NCI-H748 treated with DMSO at 0.1 percent for 48 hours (cell line): ENCODE measurements at regions not wholly inside any gene's neighbourhood (a gene's known extent, or its start where the extent isn't known, plus 50 kb on each side); places are given as distances from the start of the nearest gene placed in this dataset.
A peak's percentile ranks its signal among the peaks of the same experiment; 100 is the strongest.

Source experiments
- DNase-seq: peaks from one replicate; lab custom pipeline; 2025; lab: John Stamatoyannopoulos, UW

DNA sequence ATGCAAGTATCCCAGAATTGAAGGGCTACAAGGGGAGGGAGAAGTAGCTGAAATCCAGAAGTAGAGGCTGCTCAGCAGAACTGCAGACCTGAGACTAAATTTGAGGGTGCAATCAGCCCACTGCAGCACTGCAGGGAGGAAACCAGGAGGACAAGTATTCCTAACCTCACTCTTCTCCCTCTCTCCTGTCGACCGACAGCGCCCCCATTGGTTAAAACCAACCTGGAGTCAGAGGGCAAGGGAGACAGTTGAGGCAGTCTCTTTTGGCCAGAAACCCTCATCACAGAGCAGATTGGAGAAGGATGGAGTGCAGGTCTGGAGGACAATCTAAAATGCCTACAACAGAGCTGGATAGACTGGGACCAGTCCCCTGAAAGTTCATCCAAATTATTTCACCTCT is 768.9 kb upstream of the KLHL29 start:
- no peak for DNase-seq

DNA sequence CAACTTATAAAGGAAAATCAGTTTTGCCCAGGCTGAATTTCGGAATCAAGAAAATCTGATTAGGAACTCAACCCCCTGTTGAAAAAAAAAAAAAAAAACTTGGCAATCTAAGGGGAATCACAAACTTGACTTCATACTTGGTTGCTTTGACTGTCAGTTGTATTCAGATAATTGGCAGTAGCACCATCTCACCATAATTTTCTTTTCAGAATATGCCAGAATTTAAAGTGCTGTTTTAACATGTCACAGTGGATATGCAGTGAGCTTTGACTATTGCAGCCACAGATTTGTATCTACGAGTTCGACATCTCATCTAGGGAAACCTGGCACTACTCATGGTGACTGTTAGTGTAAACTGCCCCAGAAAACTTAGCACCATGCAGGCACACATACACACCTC is 761.4 kb upstream of the KLHL29 start:
- DNase-seq: no peak

DNA sequence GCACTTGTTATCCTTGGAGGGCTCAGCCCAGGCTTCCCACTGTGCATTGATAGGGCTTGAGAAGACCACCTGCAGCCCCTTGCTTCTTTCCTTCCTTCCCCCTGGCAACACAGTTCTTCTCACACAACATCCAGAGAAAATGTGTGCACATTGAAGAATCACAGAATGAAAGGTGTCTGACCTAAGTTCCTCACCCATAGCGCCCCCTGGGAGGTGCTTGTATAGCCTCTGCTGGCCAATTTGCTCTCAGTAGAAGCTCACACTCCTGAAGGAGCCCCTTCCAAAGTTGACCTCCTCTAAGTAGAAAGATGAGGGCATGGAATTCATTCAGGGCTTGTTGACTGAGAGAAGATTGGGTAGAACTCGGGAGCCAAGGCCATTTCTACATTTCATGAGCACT is 758.4 kb upstream of the KLHL29 start:
- no peak for DNase-seq

DNA sequence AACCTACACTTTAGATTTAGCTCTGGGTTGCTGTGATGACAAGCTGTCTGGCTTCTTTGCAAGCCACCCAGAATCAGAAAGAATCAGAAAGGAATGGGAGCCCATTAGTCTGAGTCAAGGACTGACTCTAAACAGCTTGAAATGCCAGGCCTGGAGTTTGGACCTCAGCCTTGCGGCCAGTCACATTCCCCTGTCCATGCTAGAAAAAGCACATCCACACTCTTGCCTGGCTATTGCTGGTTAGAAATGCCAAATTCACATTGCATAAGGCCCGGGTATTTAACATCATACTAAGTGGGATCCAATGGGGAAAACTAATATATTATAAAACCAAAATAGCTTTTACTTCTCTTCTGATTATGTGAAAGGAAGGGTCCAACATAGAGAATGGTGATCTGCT is 756.8 kb upstream of the KLHL29 start:
- no peak for DNase-seq

DNA sequence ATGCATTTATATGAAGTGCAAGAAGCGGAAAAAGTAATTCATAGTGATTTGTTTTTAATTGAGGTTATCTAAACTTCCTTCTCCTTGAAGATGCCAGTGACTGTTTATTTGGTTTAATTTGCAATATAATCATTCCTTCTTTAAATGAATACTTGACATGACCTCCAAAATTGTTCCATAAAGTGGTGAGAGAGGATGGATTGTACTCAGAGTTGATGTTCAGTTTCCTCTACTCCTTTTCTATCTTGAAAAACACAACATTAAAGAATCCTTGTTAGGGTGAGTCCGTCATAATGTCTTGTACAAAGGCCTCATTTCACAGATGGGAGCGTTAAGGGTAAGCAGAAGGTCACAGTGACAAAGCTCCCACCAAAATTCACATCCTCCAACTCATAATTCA is 756.1 kb upstream of the KLHL29 start:
- no peak for DNase-seq

DNA sequence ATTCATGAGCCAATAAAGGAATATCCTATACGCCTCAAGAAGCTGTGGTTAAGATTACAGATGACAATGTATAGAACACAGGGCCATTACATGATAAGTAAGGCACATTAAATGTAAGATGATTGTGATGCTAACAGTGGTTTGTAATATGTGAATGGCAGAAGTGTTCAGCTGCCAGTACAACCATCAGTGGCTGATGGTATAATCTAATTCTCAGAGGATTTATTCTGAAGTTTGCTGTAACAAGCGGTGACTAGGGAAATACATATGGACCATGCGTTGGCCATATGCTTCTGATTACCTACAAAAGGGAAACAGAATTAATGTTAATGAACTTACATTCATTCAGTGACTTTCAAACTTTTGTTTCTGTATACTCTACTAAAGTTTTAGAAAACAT is 750.8 kb upstream of the KLHL29 start:
- DNase-seq: no peak

DNA sequence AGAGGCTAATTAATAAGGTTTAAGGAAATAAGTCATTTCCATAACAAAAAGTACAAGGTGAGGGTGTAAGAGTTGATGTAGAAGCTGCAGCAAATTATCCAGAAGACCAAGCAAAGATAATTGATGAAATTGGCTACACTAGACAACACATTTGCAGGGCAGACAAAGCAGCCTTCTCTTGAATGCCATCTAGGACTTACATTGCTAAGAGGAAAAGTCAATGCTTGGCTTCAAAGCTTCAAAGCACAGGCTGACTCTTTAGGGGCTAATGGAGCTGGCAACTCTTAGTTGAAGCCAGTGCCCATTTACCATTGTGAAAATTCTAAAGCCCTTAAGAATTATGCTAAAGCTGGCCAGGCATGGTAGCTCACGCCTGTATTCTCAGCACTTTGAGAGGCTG is 728.6 kb upstream of the KLHL29 start:
- no peak for DNase-seq

DNA sequence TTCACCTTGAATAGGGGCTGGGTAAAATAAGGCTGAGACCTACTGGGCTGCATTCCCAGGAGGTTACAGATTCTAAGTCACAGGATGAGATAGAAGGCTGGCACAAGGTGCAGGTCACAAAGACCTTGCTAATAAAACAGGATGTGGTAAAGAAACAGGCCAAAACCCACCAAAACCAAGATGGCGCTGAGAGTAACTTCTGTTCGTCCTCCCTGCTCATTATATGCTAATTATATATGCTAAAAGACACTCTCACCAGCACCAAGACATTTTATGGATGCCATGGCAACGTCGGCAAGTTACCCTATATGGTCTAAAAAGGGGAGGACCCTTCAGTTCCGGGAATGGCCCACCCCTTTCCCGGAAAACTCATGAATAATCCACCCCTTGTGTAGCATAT is 711.5 kb upstream of the KLHL29 start:
- DNase-seq: no peak

DNA sequence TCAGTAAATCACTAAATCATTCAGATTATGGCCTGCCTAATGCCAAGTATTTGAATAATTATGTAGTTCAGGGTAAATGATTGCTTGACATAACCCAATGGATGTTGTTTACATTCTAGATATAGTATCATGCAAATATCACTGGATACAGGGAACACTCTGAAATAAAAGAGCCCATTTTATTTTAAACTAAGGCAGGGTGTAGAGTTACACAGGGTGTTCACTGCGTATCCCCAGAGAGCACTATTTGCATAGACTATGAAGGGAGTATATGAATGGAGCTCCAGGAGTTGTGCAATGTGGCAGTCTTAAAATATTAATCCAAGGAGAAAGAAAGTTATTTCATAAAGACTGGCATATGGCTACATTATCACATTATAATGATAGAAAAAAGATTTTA is 701.1 kb upstream of the KLHL29 start:
- DNase-seq: peak; percentile 10

DNA sequence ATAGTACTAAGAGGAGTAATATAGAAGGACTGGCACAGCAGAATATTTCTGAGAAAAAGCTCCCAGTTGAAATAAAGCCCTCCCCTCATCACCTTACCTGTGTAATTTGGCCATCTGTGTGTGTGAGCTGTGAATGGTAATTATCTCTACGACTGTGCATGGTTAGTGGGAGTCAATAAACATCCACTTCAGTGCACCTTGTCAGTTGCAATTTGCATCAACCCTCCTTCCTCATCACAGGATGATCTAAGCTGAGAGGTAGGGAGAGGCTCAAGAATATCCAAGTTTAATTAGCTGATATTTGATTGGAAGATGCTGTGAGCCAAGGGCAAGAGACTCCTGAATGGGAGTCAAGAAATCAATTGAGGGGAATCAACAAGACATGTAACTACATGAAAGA is 694.9 kb upstream of the KLHL29 start:
- DNase-seq: peak; percentile 28

DNA sequence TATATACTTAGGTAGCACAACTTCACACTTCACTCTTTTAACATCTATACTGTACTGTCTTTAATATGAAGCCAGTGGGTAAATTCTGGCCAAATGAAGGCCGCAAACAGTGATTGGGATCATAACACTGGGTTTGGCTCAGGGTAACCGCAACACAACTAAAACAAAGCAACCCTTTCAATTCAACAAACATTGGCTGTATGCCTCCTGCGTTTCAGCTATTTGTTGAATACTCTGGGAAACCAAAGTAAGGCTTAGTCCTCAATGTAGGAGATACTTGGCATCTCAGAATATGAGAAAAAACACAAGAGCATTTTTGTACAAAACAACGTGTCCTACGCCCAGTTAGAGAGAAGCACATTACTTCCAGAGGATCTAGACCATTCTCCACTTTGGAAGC is 693.3 kb upstream of the KLHL29 start:
- no peak for DNase-seq

DNA sequence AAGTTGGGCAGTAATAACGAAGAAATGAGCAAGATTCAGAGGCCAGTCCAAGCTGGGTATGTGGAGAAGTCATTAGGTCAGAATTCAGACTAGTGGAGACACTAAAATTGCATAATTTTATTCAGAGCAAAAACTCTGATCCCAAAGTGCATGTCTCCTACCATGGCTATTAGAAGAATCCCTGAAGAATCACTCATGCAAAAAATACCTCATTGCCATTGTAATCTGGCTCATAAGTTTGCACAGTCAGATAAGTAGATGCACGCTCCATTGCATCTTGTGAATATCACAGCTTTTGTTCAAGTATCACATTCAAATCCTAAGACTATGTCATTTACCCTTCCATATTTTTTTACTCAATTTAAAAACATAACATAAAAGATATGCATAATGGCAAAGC is 692.2 kb upstream of the KLHL29 start:
- no peak for DNase-seq

DNA sequence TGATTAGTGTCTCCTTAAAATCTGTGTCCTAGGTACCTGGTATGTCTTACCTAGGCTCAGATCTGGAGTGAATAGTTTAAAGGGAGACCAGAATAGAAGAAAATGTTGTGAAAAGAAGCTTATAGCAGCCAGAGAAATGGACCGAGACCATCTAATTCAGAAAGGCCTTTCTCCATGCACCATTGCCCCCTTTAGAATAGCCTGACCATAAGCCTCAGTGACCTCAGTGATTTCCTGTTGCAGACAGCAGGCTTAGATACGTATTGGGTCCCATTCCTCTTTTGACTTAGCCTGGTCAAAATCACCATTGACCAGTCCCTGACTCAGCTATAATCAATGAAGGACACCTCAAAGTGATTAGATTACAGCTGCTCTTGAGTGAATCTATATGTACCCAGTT is 690.7 kb upstream of the KLHL29 start:
- DNase-seq: no peak

DNA sequence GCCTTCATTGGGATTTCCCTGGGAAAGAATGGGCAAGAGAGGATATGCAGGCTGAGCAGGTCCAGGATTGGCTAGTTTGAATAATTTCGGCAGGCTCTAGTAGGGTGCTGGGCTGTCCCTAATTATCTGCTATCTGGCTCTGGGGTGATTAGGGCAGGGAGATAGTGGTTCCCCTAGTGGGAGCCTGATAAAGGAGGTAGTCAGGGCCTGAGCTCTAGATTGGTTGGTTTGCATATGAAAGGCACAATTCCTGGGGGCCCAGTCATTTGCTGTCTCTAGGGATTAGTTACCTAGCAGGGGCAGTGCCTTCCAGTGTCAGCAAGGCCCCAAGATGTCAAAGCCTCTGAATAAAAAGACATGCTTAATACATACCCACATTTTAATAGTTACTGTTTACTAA is 690.1 kb upstream of the KLHL29 start:
- no peak for DNase-seq

DNA sequence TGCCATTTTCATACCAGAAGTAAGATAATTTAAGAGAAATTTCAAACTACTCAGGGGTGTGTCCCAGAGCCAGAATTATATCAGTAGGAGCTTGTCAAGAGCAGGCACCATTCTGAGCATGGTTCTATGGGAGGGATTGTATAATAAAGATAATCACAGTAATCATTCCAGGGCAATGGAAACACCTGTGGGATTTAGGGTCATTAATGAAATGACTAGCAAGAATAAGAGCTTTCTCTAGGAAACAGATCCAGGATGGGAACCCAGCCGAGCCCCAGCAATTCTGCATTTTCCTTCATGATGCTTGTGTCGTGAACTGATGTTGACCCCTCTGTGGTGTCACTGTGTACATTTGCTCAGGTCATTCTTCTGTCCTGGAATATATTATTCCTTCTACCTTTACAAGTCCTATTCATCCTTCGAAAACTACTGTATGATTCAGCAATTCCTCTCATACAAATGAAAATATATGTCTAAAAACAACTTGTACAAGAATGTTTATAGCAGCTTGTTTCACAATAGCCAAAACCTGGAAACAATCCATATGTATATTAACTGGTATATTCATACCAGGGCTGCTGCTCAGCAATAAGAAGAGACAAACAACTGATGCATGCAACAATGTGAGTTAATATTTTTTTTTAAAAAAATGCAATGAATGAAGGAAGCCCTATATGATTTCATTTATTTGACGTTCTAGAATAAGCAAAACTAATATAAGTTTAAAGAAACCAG is 687.8 kb upstream of the KLHL29 start:
- DNase-seq: no peak

DNA sequence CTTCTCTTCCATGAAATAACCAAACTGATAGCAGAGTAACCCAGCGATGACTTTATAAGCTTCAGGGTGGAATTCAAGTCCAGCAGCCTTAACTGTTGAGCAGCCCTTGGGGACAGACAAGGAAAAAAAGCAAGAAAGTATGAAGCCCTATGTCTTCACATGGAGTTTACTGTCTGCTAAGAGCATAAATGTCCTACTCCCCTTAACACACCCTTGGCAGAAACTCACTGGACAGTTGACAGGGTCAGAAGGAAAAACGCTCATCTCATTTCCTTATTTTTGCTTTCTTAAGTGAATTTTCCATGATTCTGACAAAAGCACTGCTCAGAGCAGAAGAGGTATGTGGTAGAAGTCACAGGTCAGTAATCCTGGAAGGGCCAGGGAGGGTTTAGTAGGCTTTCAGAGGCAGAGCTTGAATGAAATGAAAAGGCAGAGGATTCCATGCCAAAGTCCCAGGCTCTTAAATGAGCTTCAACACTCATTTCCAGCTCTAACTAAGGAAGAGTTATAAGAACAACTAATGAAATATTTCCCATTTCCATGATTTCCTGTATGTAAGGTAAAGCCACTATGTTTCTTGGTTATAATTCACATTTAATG is 683.3 kb upstream of the KLHL29 start:
- no peak for DNase-seq

DNA sequence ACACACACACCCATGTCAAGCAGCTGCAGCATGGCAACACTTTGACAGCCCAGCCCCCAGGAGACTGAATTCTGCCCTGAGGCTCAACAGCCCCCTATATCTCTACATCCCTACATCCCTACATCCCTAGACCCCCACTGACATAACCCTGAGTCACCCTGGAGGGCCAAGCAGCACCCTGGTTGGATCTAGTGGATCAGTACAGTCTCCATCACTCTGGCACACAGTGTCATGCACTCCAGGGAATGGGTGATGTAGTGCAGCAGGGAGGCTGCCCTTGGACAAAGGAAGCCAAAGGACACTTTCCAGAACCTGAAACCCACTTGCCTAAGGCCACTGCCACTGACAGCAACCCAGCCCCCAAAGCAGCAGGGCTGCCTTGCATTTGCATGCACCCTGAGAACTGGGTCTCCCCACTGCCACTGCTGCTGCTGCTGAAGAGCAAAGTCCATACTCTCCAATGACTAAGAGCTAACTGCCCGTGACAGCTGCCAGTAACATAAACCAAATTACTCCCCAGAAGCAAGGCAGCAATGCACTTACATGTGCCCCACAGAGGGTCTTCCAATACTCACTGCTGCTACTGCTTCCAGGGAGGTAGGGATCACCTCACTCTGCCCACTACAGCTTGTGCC is 681.6 kb upstream of the KLHL29 start:
- no peak for DNase-seq

DNA sequence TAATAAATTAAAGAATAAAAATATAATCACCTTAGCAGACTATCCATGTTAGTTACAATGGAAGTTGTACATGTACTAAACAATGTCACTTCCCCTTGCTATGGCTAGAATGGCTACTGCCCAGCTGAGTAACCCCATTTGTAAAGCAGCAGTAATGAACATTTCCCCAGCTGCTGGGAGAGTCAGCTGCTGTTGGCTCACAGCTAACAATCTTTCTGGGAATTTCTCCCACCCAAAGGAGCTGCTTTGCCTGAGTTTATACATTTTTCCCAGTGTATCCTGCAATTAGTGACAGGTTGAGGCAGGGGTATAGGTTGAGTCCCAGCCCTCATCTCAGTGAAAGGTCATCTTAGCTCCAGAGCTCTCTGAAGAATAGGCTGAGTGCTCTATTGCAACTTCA is 665.6 kb upstream of the KLHL29 start:
- DNase-seq: no peak

DNA sequence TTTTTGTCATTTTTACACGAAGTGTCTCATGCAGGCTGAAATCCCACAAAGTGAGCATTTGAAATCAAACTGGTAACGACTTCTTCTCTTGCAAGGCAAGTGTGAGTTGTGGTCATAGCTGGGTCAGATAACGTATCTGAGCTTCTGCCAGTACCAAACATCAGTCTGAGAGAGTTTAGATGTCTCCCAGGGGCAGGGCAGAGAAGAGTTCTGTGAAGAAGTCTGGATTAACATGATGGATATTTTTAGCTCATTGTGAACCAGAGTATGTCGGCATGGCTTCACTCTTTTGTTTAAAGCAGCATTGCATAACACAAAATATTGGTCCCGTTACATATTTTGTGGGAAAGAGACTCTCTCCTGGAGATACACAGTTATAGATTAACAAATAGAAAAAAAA is 655.5 kb upstream of the KLHL29 start:
- no peak for DNase-seq

DNA sequence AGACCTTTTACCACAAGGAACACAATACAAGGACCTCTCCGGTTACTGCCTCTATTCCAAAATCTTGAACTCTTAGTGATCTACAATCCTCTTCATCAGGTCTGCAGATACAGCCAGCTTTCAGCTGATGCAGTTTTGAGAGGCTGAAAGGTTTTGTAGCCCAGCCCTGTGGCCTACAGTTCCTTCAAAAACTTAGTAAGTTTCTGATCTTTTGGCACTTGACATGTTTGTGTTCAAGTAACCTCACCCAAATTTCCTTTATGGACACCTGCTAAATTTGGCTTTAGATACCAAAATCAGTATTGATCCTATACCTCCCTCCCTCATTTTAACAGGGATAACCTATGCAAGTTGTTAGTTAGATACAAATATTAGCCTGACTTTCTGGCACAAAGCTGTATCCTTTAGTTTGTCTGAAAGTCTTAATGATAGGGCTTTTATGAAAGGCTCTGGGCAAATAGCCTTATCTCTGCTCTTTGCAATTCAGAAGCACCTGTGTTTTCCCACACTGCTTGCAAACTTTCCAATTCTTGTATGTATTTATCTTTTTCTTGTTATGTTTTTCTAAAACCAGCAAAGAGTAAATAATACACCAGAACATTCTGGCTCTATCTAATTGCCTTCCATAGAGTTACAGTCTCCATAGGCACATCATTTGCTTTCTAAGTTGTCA is 650.5 kb upstream of the KLHL29 start:
- DNase-seq: no peak

DNA sequence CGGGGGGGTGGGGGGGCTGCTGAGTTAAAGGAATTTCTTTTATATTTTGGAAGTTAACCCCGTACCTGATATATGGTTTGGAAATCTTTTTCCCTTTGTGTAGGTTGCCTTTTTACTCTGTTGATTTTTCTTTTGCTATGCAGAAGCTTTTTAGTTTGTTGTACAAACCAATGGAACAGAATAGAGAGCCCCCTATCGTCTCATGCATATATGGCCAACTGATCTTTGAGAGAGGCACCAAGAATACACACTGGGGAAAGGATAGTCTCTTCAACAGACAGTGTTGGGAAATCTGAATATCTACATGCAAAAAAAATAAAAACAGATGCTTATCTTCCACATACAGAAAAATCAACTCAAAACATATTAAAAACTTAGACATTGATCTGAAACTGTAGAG is 647.8 kb upstream of the KLHL29 start:
- no peak for DNase-seq

DNA sequence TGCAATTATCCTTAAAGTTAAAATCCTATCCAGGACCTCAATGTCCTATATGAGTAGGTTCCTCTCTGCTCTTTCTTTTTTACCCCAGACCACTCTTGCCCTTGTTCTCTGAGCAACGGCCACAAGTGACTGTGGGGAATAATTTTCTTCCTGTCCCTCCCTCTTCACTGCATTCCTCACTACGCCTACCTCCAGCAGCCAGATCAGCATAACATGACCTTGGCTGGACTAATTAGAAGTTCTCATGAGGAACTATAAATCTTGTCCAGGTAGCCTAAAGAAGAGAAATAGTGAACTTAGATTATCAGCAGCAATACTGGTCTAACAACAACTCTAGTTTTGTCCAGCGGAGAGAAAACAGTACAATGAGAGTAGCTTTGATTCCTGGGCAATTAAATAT is 643.8 kb upstream of the KLHL29 start:
- no peak for DNase-seq

DNA sequence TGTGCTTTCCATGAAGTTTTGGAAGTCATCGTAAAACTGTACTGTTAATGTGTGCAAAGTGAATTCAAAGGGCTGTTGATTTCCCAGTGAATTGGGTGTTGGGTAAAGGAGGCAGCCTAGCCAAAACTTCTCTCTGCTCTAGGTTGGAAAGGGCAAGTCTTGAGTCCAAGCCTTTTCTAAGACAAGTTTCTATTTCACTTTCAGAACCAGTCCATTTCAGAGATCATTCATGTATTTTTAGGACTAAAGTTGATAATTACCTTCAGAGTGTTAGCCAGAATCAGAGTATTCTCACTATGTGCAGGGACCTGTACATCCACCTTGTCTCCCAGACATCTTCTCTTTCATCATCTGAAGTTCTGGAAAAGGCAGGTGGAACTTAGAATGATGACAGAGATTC is 636.1 kb upstream of the KLHL29 start:
- DNase-seq: no peak
